RWPE2 (cell line): ENCODE measurements at regions not wholly inside any gene's neighbourhood (a gene's known extent, or its start where the extent isn't known, plus 50 kb on each side); places are given as distances from the start of the nearest gene placed in this dataset.
A peak's percentile ranks its signal among the peaks of the same experiment; 100 is the strongest.

Experiments used
- ATAC-seq: fragments of 200-7000 bp; cut with Tn5 transposase; 3 replicates; pipeline ENCODE4 v1.9.1; 2021; ENCODE audit warnings: low read depth
- DNase-seq: peaks from one replicate; pipeline ENCODE4 v3.0.0-alpha.2; 2020; ENCODE audit warnings: low spot score
- H3K27ac ChIP-seq: fragments of 450-650 bp; 2 replicates; pipeline ENCODE4 v1.5.1; 2017; ENCODE audit warnings: mild to moderate bottlenecking; ENCODE audit not compliant: poor library complexity, severe bottlenecking
- H3K27me3 ChIP-seq: fragments of 250-450 bp; sonication (Bioruptor Pico); 2 replicates; pipeline ENCODE4 v1.5.1; 2021; ENCODE audit warnings: mild to moderate bottlenecking, moderate library complexity; ENCODE audit not compliant: insufficient read depth, poor library complexity, severe bottlenecking
- H3K36me3 ChIP-seq: fragments of 250-450 bp; sonication (Bioruptor Pico); 2 replicates; pipeline ENCODE4 v1.5.1; 2020; ENCODE audit warnings: low read depth, mild to moderate bottlenecking, moderate library complexity
- H3K4me1 ChIP-seq: fragments of 250-450 bp; sonication (Bioruptor Pico); 2 replicates; pipeline ENCODE4 v1.5.1; 2021; ENCODE audit warnings: mild to moderate bottlenecking, moderate library complexity; ENCODE audit not compliant: insufficient read depth, poor library complexity, severe bottlenecking
- H3K4me3 ChIP-seq: fragments of 250-450 bp; sonication (Bioruptor Pico); 2 replicates; pipeline ENCODE4 v1.5.1; 2021; ENCODE audit warnings: mild to moderate bottlenecking, moderate library complexity; ENCODE audit not compliant: severe bottlenecking
- H3K9me3 ChIP-seq: fragments of 250-450 bp; sonication (Bioruptor Pico); 2 replicates; pipeline ENCODE4 v1.5.1; 2021; ENCODE audit warnings: mild to moderate bottlenecking, moderate library complexity; ENCODE audit not compliant: severe bottlenecking
- CTCF ChIP-seq: fragments of 450-650 bp; IDR thresholded peaks from one replicate; pipeline ENCODE4 v1.5.1; 2017; ENCODE audit warnings: mild to moderate bottlenecking, moderate library complexity; ENCODE audit not compliant: poor library complexity, severe bottlenecking

- Histone ChIP-seq H3K9me3 (no peaks in the 10 kb centered on the region), H3K4me3 (no peak overlapping the region), H3K27me3 (no peaks in the 10 kb centered on the region), H3K36me3 (no peaks in the 10 kb centered on the region), H3K27ac (no peak overlapping the region), H3K4me1 (no peaks in the 10 kb centered on the region)
- ATAC-seq: no peak
- TF ChIP-seq CTCF: no peak
- no peak for DNase-seq
These were observed 128.4 kb downstream of the BUD13 start for GRCh38 chr11:116644201-116644940.

DNA sequence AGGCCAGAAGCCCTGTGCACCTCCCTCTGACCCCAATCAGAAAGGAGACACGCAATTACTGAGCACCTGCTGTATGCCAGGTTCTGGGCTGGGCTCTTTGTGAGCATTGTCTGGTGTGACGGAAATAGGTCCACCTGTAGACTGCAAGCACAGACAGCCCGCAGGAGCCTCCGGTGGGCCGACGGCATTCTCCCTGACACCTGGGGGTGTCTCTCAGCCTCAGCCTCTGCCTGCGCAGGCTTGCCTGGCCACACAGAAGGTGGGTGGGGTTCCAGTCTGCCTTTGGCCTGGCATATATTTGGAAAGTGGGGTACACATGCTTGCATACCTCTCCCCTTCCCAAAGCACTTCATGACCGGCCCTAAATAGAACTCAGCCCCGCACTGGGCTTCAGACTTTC is 129.3 kb downstream of the BUD13 start:
- H3K4me1 ChIP-seq: no peaks in the 10 kb centered on the region
- no peak for DNase-seq

GRCh38 chr11:116642902-116643301 is 129.9 kb downstream of the BUD13 start:
- Histone ChIP-seq H3K36me3 (no peaks in the 10 kb centered on the region), H3K27ac (no peak overlapping the region), H3K27me3 (no peaks in the 10 kb centered on the region), H3K9me3 (no peaks in the 10 kb centered on the region), H3K4me1 (no peaks in the 10 kb centered on the region), H3K4me3 (no peak overlapping the region)
- DNase-seq (no peak), ATAC-seq (no peak)
- no peak for TF ChIP-seq CTCF

More for the DNA sequence above, 129.3 kb downstream of the BUD13 start:
- no peaks in the 10 kb centered on the region for H3K9me3 ChIP-seq
- H3K36me3 ChIP-seq: no peaks in the 10 kb centered on the region
- no peak for TF ChIP-seq CTCF
- no peak overlapping the region for H3K27ac ChIP-seq
- no peaks in the 10 kb centered on the region for H3K27me3 ChIP-seq
- ATAC-seq: no peak
- no peak overlapping the region for H3K4me3 ChIP-seq

- H3K27me3 ChIP-seq: no peaks in the 10 kb centered on the region
- H3K27ac ChIP-seq: no peak overlapping the region
- DNase-seq (no peak), ATAC-seq (no peak)
- no peak for TF ChIP-seq CTCF
- no peak overlapping the region for H3K4me3 ChIP-seq
- H3K36me3 ChIP-seq: no peaks in the 10 kb centered on the region
- H3K4me1 ChIP-seq: no peaks in the 10 kb centered on the region
- H3K9me3 ChIP-seq: no peaks in the 10 kb centered on the region
These were observed 130.3 kb downstream of the BUD13 start for GRCh38 chr11:116642481-116642880.

- Histone ChIP-seq H3K9me3 (no peaks in the 10 kb centered on the region), H3K27me3 (no peaks in the 10 kb centered on the region), H3K27ac (no peak overlapping the region), H3K4me1 (no peaks in the 10 kb centered on the region), H3K4me3 (no peak overlapping the region), H3K36me3 (no peaks in the 10 kb centered on the region)
- peak; percentile 73 for TF ChIP-seq CTCF
- DNase-seq (no peak), ATAC-seq (peak; percentile 85)
These were observed 131.2 kb downstream of the BUD13 start for GRCh38 chr11:116641561-116642045.
